IMR-90 (cell line): ENCODE measurements at regions not wholly inside any gene's neighbourhood (a gene's known extent, or its start where the extent isn't known, plus 50 kb on each side); places are given as distances from the start of the nearest gene placed in this dataset.

ENCODE experiments used
- ATAC-seq: fragments of 200-7000 bp; cut with Tn5 transposase; 2 replicates; pipeline ENCODE4 v1.9.1; 2020; ENCODE audit warnings: low read depth, mild to moderate bottlenecking, moderate library complexity
- BruUV-seq: library from RNA; stranded (reverse); fragments of 400-500 nt; replicated peaks from 2 replicates; lab custom pipeline; 2021; lab: Mats Ljungman, UMichigan
- CTCF ChIA-PET: fragments of 300-600 bp; formaldehyde crosslinking; extraction: SDS; loops from one replicate; lab custom pipeline; 2021; ENCODE audit warnings: antibody characterized with exemption; lab: Yijun Ruan, JAX
- POLR2A ChIA-PET: fragments of 300-600 bp; sonication (Branson Sonifier 250); formaldehyde crosslinking; loops from one replicate; lab custom pipeline; 2022; ENCODE audit warnings: antibody characterized with exemption; ENCODE audit not compliant: unreplicated experiment; lab: Charles Lee
- DNase-seq: peaks from one replicate; pipeline ENCODE4 v3.0.0; 2013
- H2AFZ ChIP-seq: replicated peaks from 2 replicates; pipeline ENCODE3; 2013; ENCODE audit warnings: low read length, mild to moderate bottlenecking; ENCODE audit not compliant: poor library complexity
- H2AK5ac ChIP-seq: 2 replicates; pipeline ENCODE4 v1.6.1; 2013; ENCODE audit warnings: low read depth, low read length, inconsistent platforms
- H2AK9ac ChIP-seq: replicated peaks from 2 replicates; pipeline ENCODE3; 2013; ENCODE audit warnings: mild to moderate bottlenecking, low read depth, low read length, moderate library complexity; ENCODE audit not compliant: poor library complexity
- H2BK120ac ChIP-seq: 2 replicates; pipeline ENCODE4 v1.6.1; 2013; ENCODE audit warnings: low read depth, low read length, inconsistent platforms
- H2BK15ac ChIP-seq: 3 replicates; pipeline ENCODE4 v1.6.1; 2013; ENCODE audit warnings: low read depth, low read length, inconsistent platforms
- H2BK20ac ChIP-seq: 2 replicates; pipeline ENCODE4 v1.6.1; 2013; ENCODE audit warnings: low read depth, mild to moderate bottlenecking, inconsistent platforms, low read length, moderate library complexity
- H2BK5ac ChIP-seq: 2 replicates; pipeline ENCODE4 v1.6.1; 2013; ENCODE audit warnings: mild to moderate bottlenecking, low read depth, low read length, inconsistent platforms; ENCODE audit not compliant: poor library complexity, severe bottlenecking
- H3K14ac ChIP-seq: replicated peaks from 2 replicates; pipeline ENCODE4 v1.6.1; 2013; ENCODE audit warnings: low read depth, low read length, inconsistent platforms
- H3K18ac ChIP-seq: 2 replicates; pipeline ENCODE4 v1.6.1; 2013; ENCODE audit warnings: low read depth, low read length, control low read depth
- H3K23ac ChIP-seq: 2 replicates; pipeline ENCODE4 v1.6.1; 2013; ENCODE audit warnings: low read depth, low read length, inconsistent platforms
- H3K27ac ChIP-seq: 2 replicates; pipeline ENCODE4 v1.5.1; 2013; ENCODE audit warnings: mild to moderate bottlenecking, control low read depth, low read length; ENCODE audit not compliant: insufficient read depth
- H3K27me3 ChIP-seq: 2 replicates; pipeline ENCODE4 v1.6.1; 2013; ENCODE audit warnings: low read length; ENCODE audit not compliant: control insufficient read depth, insufficient read depth
- H3K36me3 ChIP-seq: 2 replicates; pipeline ENCODE4 v1.6.1; 2013; ENCODE audit warnings: low read length, mixed read lengths; ENCODE audit not compliant: control insufficient read depth, insufficient read depth
- H3K4ac ChIP-seq: 2 replicates; pipeline ENCODE4 v1.6.1; 2013; ENCODE audit warnings: low read depth, low read length, inconsistent platforms
- H3K4me1 ChIP-seq: 2 replicates; pipeline ENCODE4 v1.6.1; 2013; ENCODE audit warnings: low read length, mixed read lengths; ENCODE audit not compliant: control insufficient read depth, insufficient read depth
- H3K4me2 ChIP-seq: 2 replicates; pipeline ENCODE4 v1.6.1; 2013; ENCODE audit warnings: low read depth, mild to moderate bottlenecking, control low read depth, low read length, moderate library complexity
- H3K4me3 ChIP-seq: 2 replicates; pipeline ENCODE4 v1.5.1; 2013; ENCODE audit warnings: low read depth, mild to moderate bottlenecking, control low read depth, low read length, moderate library complexity; ENCODE audit not compliant: insufficient read depth
- H3K56ac ChIP-seq: 2 replicates; pipeline ENCODE4 v1.6.1; 2013; ENCODE audit warnings: low read length, inconsistent platforms; ENCODE audit not compliant: insufficient read depth; ENCODE audit errors: extremely low read depth
- H3K79me1 ChIP-seq, 2 experiments: 2 replicates each; pipeline ENCODE4 v1.6.1; 2013; ENCODE audit warnings: low read length in 2 of 2, inconsistent platforms in 1 of 2, low read depth in 1 of 2
- H3K9ac ChIP-seq: 2 replicates; pipeline ENCODE4 v1.6.1; 2013; ENCODE audit warnings: low read depth, low read length, control low read depth
- H3K9me1 ChIP-seq: 2 replicates; pipeline ENCODE4 v1.6.1; 2013; ENCODE audit warnings: low read length, inconsistent platforms; ENCODE audit not compliant: insufficient read depth
- H3K9me3 ChIP-seq: 2 replicates; pipeline ENCODE4 v1.6.1; 2013; ENCODE audit warnings: low read length; ENCODE audit not compliant: control insufficient read depth, insufficient read depth
- H4K20me1 ChIP-seq: 2 replicates; pipeline ENCODE4 v1.6.1; 2013; ENCODE audit warnings: low read length, inconsistent platforms; ENCODE audit not compliant: insufficient read depth
- H4K5ac ChIP-seq: 2 replicates; pipeline ENCODE4 v1.6.1; 2013; ENCODE audit warnings: mild to moderate bottlenecking, low read depth, low read length, control low read depth
- H4K8ac ChIP-seq, 2 experiments: 2 replicates each; pipeline ENCODE4 v1.6.1; 2013; ENCODE audit warnings: low read depth in 2 of 2, low read length in 2 of 2, control low read depth in 1 of 2, inconsistent platforms in 1 of 2
- H4K91ac ChIP-seq: 2 replicates; pipeline ENCODE4 v1.6.1; 2013; ENCODE audit warnings: low read depth, low read length, inconsistent platforms; ENCODE audit not compliant: insufficient read depth
- BHLHE40 ChIP-seq: fragments of 150-350 bp; IDR thresholded peaks from 2 replicates; pipeline ENCODE4 v1.6.1; 2016; ENCODE audit warnings: mild to moderate bottlenecking, low read depth, low read length
- CEBPB ChIP-seq: IDR thresholded peaks from 2 replicates; pipeline ENCODE4 v1.6.1; 2012; ENCODE audit warnings: low read depth, low read length, improper control_type of control experiment
- CHD1 ChIP-seq: IDR thresholded peaks from 2 replicates; pipeline ENCODE4 v1.6.1; 2012; ENCODE audit warnings: low read depth, low read length, improper control_type of control experiment
- CTCF ChIP-seq: conservative IDR thresholded peaks from 2 replicates; pipeline ENCODE4 v1.5.1; 2012; ENCODE audit warnings: mild to moderate bottlenecking, low read depth, low read length, improper control_type of control experiment
- FOS ChIP-seq: fragments of 150-350 bp; IDR thresholded peaks from 2 replicates; pipeline ENCODE4 v1.6.1; 2016; ENCODE audit warnings: low read depth, low read length
- MAFK ChIP-seq: IDR thresholded peaks from 2 replicates; pipeline ENCODE4 v1.6.1; 2012; ENCODE audit warnings: low read depth, low read length, improper control_type of control experiment
- MAZ ChIP-seq: IDR thresholded peaks from 2 replicates; pipeline ENCODE4 v1.6.1; 2012; ENCODE audit warnings: low read depth, mild to moderate bottlenecking, low read length, improper control_type of control experiment, moderate library complexity, borderline replicate concordance
- MXI1 ChIP-seq: IDR thresholded peaks from 2 replicates; pipeline ENCODE4 v1.6.1; 2012; ENCODE audit warnings: low read depth, mild to moderate bottlenecking, low read length, moderate library complexity, borderline replicate concordance
- NFE2L2 ChIP-seq: fragments of 150-350 bp; IDR thresholded peaks from 2 replicates; pipeline ENCODE4 v1.6.1; 2016; ENCODE audit warnings: low read depth, mild to moderate bottlenecking, low read length
- POLR2A ChIP-seq: IDR thresholded peaks from 2 replicates; pipeline ENCODE4 v1.6.1; 2012; ENCODE audit warnings: mild to moderate bottlenecking, low read depth, low read length
- RAD21 ChIP-seq: IDR thresholded peaks from 2 replicates; pipeline ENCODE4 v1.6.1; 2012; ENCODE audit warnings: low read length, improper control_type of control experiment
- RCOR1 ChIP-seq: IDR thresholded peaks from 2 replicates; pipeline ENCODE4 v1.6.1; 2012; ENCODE audit warnings: mild to moderate bottlenecking, low read length, improper control_type of control experiment; ENCODE audit not compliant: insufficient replicate concordance
- RFX5 ChIP-seq: IDR thresholded peaks from 2 replicates; pipeline ENCODE4 v1.8.0; 2012; ENCODE audit warnings: low read depth, mild to moderate bottlenecking, low read length, moderate library complexity
- SMC3 ChIP-seq: fragments of 150-350 bp; IDR thresholded peaks from 2 replicates; pipeline ENCODE4 v1.6.1; 2016; ENCODE audit warnings: low read depth, mild to moderate bottlenecking, antibody characterized with exemption, low read length, moderate library complexity
- WGBS, 2 experiments: methylation state at CpG; one replicate each; pipeline versions ENCODE4 v1.1.5 to v1.1.7; 2013; ENCODE audit warnings: missing lambda C conversion rate in 2 of 2; ENCODE audit not compliant: insufficient read length in 1 of 2; ENCODE audit errors: extremely low coverage in 2 of 2; 5-methylcytosine and 5-hydroxymethylcytosine counted together
- dilution Hi-C: fragments of 300-500 bp; cut with HindIII; formaldehyde crosslinking; loops from one replicate; pipeline ENCODE4 v1.14.3; 2018; ENCODE audit warnings: low sequenced_read_pairs; ENCODE audit not compliant: unreplicated experiment
- in situ Hi-C: fragments of 300-500 bp; cut with MboI; formaldehyde crosslinking; loops from 3 replicates; pipeline ENCODE4 v1.14.3; 2019; ENCODE audit warnings: low sequenced_read_pairs, inconsistent platforms, mixed read lengths
- intact Hi-C: fragments of 100-400 bp; cut with micrococcal nuclease; formaldehyde crosslinking; loops from 2 replicates; pipeline ENCODE4 v1.10.0; 2022
- TF ChIP-seq, protein P1 (sequence below): fragments of 150-350 bp; IDR thresholded peaks from 2 replicates; pipeline ENCODE4 v1.6.1; 2016; ENCODE audit warnings: low read depth, mild to moderate bottlenecking, low read length, moderate library complexity, borderline replicate concordance
- TF ChIP-seq, protein P2 (sequence below): fragments of 150-350 bp; IDR thresholded peaks from 2 replicates; pipeline ENCODE4 v1.6.1; 2017; ENCODE audit warnings: mild to moderate bottlenecking, antibody characterized with exemption, low read length, low read depth

GRCh38 chr12:127830065-127830460 is 436.9 kb upstream of the TMEM132C start:
- intact Hi-C loops (no loop called here), dilution Hi-C loops (no loop called here), in situ Hi-C loops (no loop called here)
- Histone ChIP-seq H3K9ac (no peak overlapping the region), H3K4me1 (no peaks in the 10 kb centered on the region), H2AFZ (no peak overlapping the region), H3K9me3 (peaks cover 26% of the 10 kb centered on the region), H3K36me3 (no peaks in the 10 kb centered on the region), H2BK5ac (no peak overlapping the region), H2BK120ac (no peak overlapping the region), H3K79me1 (no peaks in the 10 kb centered on the region), H3K9me1 (no peaks in the 10 kb centered on the region), H2BK15ac (no peak overlapping the region), H4K20me1 (no peaks in the 10 kb centered on the region), H4K5ac (no peak overlapping the region), H2BK20ac (no peak overlapping the region), H3K23ac (no peak overlapping the region), H4K8ac (no peak overlapping the region), H3K14ac (no peak overlapping the region), H3K4me3 (no peak overlapping the region), H3K27me3 (no peaks in the 10 kb centered on the region), H2AK5ac (no peak overlapping the region), H3K18ac (no peak overlapping the region), H3K4ac (no peak overlapping the region), H4K91ac (no peak overlapping the region), H3K27ac (no peak overlapping the region), H3K4me2 (no peak overlapping the region), H3K56ac (no peak overlapping the region), H2AK9ac (no peak overlapping the region)
- DNase-seq (no peak), ATAC-seq (no peak)
- BruUV-seq: no TSS peak
- WGBS, 2 experiments: no CpG with 5 or more reads among the region's 2 CpGs
- TF ChIP-seq CHD1 (no peak), MAZ (no peak), POLR2A (no peak), RCOR1 (no peak), MAFK (no peak), FOS (no peak), CTCF (no peak), RAD21 (no peak), BHLHE40 (no peak), SMC3 (no peak), RFX5 (no peak), NFE2L2 (no peak), MXI1 (no peak), CEBPB (no peak)
- TF ChIP-seq, protein P1, sequence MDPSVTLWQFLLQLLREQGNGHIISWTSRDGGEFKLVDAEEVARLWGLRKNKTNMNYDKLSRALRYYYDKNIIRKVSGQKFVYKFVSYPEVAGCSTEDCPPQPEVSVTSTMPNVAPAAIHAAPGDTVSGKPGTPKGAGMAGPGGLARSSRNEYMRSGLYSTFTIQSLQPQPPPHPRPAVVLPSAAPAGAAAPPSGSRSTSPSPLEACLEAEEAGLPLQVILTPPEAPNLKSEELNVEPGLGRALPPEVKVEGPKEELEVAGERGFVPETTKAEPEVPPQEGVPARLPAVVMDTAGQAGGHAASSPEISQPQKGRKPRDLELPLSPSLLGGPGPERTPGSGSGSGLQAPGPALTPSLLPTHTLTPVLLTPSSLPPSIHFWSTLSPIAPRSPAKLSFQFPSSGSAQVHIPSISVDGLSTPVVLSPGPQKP: no peak
- TF ChIP-seq, protein P2, sequence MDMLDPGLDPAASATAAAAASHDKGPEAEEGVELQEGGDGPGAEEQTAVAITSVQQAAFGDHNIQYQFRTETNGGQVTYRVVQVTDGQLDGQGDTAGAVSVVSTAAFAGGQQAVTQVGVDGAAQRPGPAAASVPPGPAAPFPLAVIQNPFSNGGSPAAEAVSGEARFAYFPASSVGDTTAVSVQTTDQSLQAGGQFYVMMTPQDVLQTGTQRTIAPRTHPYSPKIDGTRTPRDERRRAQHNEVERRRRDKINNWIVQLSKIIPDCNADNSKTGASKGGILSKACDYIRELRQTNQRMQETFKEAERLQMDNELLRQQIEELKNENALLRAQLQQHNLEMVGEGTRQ: no peak
- CTCF ChIA-PET: interaction anchor here (0.6 kb wide), 1 partner anchor 14 kb away, joined by 7 read pairs; no protein-coding TSS in a partner anchor
- POLR2A ChIA-PET: no interaction called here
